Aorta (tissue), 5 donors: ENCODE measurements at regions not wholly inside any gene's neighbourhood (a gene's known extent, or its start where the extent isn't known, plus 50 kb on each side); places are given as distances from the start of the nearest gene placed in this dataset.

ENCODE experiments used
- ATAC-seq: fragments of 200-7000 bp; cut with Tn5 transposase; one replicate; pipeline ENCODE4 v1.9.1; 2022; ENCODE audit warnings: moderate library complexity; ENCODE audit not compliant: low FRiP score
- DNase-seq, 2 donors: peaks; one replicate each; pipeline ENCODE4 v3.0.0-alpha.2; 2020
- H3K27ac ChIP-seq, 2 donors: one replicate each; pipeline ENCODE4 v1.5.1; 2013; ENCODE audit warnings: low read length in 2 of 2, mild to moderate bottlenecking in 2 of 2, moderate library complexity in 2 of 2, control low read depth in 1 of 2, inconsistent platforms in 1 of 2, low read depth in 1 of 2
- H3K27me3 ChIP-seq, 2 donors: one replicate each; pipeline ENCODE4 v1.6.1; 2013; ENCODE audit warnings: control low read depth in 1 of 2, low read length in 1 of 2, mild to moderate bottlenecking in 1 of 2, moderate library complexity in 1 of 2; ENCODE audit not compliant: insufficient read depth in 2 of 2, control insufficient read depth in 1 of 2
- H3K36me3 ChIP-seq, 2 donors: one replicate each; pipeline ENCODE4 v1.6.1; 2013; ENCODE audit warnings: control low read depth in 1 of 2, low read length in 1 of 2, mild to moderate bottlenecking in 1 of 2; ENCODE audit not compliant: insufficient read depth in 2 of 2, control insufficient read depth in 1 of 2
- H3K4me1 ChIP-seq, 2 donors: one replicate each; pipeline ENCODE4 v1.6.1; 2013; ENCODE audit warnings: low read length in 2 of 2, control low read depth in 1 of 2, mild to moderate bottlenecking in 1 of 2, moderate library complexity in 1 of 2; ENCODE audit not compliant: insufficient read depth in 2 of 2, control insufficient read depth in 1 of 2
- H3K4me3 ChIP-seq, 2 donors: one replicate each; pipeline ENCODE4 v1.5.1; 2013; ENCODE audit warnings: low read length in 2 of 2, control low read depth in 1 of 2, mild to moderate bottlenecking in 1 of 2
- H3K9me3 ChIP-seq: one replicate; pipeline ENCODE4 v1.6.1; 2013; ENCODE audit warnings: mild to moderate bottlenecking, low read length; ENCODE audit not compliant: control insufficient read depth
- WGBS, 2 donors: extraction: QIAGEN DNeasy Blood & Tissue Kit; methylation state at CpG; one replicate each; pipeline ENCODE4 v1.1.7; 2013; 5-methylcytosine and 5-hydroxymethylcytosine counted together
- intact Hi-C, 2 donors: fragments of 100-400 bp; cut with DNase I; formaldehyde crosslinking; loops; one replicate each; pipeline versions ENCODE4 v1.14.2 to v1.15.0; 2022
- donor health status: healthy with polysubstance abuse.
- donor health status: Bipolar disorder and iron deficiency.
- donor health status: DM: no; HTN: no; CAD: no.
- donor health status: DM: no; HTN: no; CAD: no.
- donor health status: DM: yes; HTN: yes; CAD: no.

DNA sequence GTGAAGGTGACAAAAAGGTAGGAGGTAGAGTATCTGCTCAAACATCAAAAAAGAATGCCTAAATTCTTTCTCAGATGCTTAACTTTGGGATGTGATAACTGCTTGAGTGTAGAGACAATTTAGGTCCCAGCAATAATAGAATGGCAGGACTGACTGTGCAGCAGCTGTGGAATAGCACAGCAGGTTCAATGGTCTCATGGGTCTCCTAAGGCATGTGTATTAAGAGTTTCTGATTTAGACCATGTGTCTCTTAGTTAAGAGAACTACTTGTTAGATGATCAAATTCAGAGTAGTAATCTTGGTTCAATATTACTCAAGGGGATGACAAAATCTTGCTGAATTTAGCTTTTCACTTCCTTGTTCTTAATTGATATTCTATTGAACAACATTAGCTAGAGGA lies 72.0 kb downstream of the ALX1 start:
- no peak for ATAC-seq
- no peak for DNase-seq
- Histone ChIP-seq H3K4me3 (no peak overlapping the region), H3K27ac (no peak overlapping the region), H3K36me3 (no peaks in the 10 kb centered on the region), H3K27me3 (no peaks in the 10 kb centered on the region), H3K9me3 (no peaks in the 10 kb centered on the region), H3K4me1 (no peaks in the 10 kb centered on the region)
- intact Hi-C loops, result no loop called here

DNA sequence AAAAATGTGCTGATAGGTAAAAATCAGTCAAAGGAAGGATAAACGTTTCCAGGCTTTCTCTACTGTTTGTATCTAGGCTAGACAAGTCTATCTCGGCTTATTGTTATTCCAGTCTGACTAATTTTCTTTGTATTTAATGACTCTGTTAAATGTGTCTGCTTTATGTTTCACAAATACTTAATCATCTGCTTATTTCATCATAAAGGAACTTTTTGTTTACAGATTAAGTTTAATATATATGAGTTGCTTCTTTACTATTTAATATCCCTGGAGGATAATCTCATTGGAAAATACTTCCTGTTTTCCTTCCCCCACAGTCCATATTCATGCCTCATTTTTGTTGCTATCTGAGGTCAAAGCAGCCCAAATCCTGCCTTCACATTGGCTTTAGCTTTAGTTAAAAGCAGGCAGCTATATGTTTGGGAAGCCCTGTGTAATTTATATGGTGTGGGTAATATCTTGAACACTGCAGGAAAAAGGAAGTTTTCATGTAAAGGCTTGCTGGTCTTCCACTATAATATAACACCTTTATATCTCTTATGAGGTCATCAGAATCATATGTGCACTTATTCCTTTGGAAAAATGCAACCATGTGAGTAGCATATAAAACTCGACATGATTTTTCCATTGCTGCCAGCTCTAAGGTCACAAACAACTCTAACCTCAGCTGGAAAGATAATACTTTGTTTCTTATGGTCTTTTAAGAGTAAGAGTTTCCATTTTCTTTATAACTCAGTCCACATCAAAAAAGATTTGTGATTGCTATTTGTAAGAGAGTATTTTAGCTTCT lies 76.8 kb downstream of the ALX1 start:
- H3K4me1 ChIP-seq, result no peaks in the 10 kb centered on the region
- intact Hi-C loops, result no loop called here
- no peak overlapping the region for H3K27ac ChIP-seq
- DNase-seq (no peak), ATAC-seq (no peak)
- H3K27me3 ChIP-seq, result no peaks in the 10 kb centered on the region
- H3K4me3 ChIP-seq, result no peak overlapping the region
- 23 to 28% methylated on average over 3 of the region's 3 CpGs for WGBS, 2 donors
- H3K9me3 ChIP-seq, result no peaks in the 10 kb centered on the region
- H3K36me3 ChIP-seq, result no peaks in the 10 kb centered on the region

- no peak for DNase-seq
- H3K27me3 ChIP-seq, result no peaks in the 10 kb centered on the region
- ATAC-seq, result no peak
- 85 to 93% methylated on average over 1 of the region's 1 CpG for WGBS, 2 donors
- H3K36me3 ChIP-seq, result no peaks in the 10 kb centered on the region
- H3K9me3 ChIP-seq, result no peaks in the 10 kb centered on the region
- no peak overlapping the region for H3K4me3 ChIP-seq
- intact Hi-C loops, result no loop called here
- no peak overlapping the region for H3K27ac ChIP-seq
- no peaks in the 10 kb centered on the region for H3K4me1 ChIP-seq
Measured at GRCh38 chr12:85357609-85358008, 77.6 kb downstream of the ALX1 start.

GRCh38 chr12:85358715-85359114 lies 78.7 kb downstream of the ALX1 start:
- Histone ChIP-seq H3K27me3 (no peaks in the 10 kb centered on the region), H3K9me3 (no peaks in the 10 kb centered on the region), H3K4me3 (no peak overlapping the region), H3K36me3 (no peaks in the 10 kb centered on the region), H3K4me1 (no peaks in the 10 kb centered on the region), H3K27ac (no peak overlapping the region)
- DNase-seq (no peak), ATAC-seq (no peak)
- 0 to 57% methylated on average over 1 of the region's 1 CpG for WGBS, 2 donors
- intact Hi-C loops, result no loop called here

- no peak overlapping the region for H3K4me3 ChIP-seq
- H3K9me3 ChIP-seq, result no peaks in the 10 kb centered on the region
- ATAC-seq (peak; percentile 48), DNase-seq (peak in 1 of 2 donors; percentile 34)
- no peak overlapping the region for H3K27ac ChIP-seq
- no peaks in the 10 kb centered on the region for H3K27me3 ChIP-seq
- H3K4me1 ChIP-seq, result no peaks in the 10 kb centered on the region
- H3K36me3 ChIP-seq, result no peaks in the 10 kb centered on the region
- WGBS, 2 donors, result 29 to 33% methylated on average over 5 of the region's 5 CpGs
- intact Hi-C loops, result no loop called here
Measured at GRCh38 chr12:85363382-85364190, 83.6 kb downstream of the ALX1 start.

DNA sequence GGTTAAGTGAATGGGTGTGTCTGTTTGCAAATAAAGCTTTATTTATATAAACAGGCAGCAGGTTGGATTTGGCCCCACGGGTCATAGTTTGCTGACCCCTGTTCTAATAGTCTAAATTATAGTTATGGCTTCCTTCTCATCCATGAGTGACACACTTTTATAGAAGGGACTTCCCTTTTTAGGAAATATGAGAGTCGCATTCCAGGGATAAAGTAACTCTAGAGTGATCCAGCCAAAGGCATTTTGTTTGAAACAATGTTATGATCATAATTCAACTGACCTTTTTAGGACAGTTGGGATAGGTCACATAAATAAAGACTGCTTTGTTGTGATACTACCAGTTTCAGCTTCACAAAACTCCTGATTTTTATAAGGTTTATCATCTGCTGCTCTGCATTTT lies 87.9 kb downstream of the ALX1 start:
- no peak for DNase-seq
- no peaks in the 10 kb centered on the region for H3K36me3 ChIP-seq
- no peaks in the 10 kb centered on the region for H3K27me3 ChIP-seq
- no peak for ATAC-seq
- H3K4me1 ChIP-seq, result no peaks in the 10 kb centered on the region
- no peaks in the 10 kb centered on the region for H3K9me3 ChIP-seq
- no peak overlapping the region for H3K27ac ChIP-seq
- intact Hi-C loops, result no loop called here
- WGBS, 2 donors, result 51 to 59% methylated on average over 2 of the region's 2 CpGs
- H3K4me3 ChIP-seq, result no peak overlapping the region

DNA sequence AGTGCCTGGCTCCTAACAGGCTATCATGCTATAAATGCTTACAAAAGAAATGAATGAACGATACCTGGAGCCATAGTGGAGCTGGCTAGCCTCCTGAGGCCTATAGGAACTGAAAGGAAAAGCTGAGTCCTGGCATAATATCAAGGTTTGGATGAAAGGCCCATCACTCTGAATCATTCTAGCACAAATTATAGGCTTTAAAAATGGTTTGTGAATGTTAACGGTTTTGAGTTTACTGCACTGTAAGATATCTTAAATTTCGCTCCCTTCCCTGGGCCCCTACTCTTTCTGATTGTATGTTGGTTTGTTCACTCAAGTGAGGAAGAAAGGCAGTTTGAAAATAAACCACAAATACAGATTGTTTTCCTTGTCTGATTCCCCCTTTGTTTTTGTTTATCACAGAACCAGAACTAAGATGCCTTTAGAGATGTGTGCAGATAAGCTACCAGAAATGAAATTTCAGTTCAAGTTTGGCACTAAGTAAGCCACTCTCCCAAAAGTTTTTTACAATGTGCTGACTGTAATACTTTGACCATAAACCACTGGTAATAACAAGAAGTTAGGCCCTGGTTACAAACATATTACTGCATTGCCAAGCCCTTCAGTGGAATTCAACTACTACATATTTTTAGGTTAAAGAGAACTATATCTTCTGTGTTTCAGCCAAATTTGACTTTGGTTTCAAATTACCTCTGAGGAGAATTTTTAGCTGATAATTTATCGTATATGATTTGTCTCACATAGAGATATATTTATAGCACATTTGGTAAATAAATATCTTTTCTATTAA lies 89.5 kb downstream of the ALX1 start:
- Histone ChIP-seq H3K36me3 (no peaks in the 10 kb centered on the region), H3K4me1 (no peaks in the 10 kb centered on the region), H3K27ac (no peak overlapping the region), H3K9me3 (no peaks in the 10 kb centered on the region), H3K4me3 (no peak overlapping the region), H3K27me3 (no peaks in the 10 kb centered on the region)
- 64 to 69% methylated on average over 4 of the region's 4 CpGs for WGBS, 2 donors
- ATAC-seq, result no peak
- intact Hi-C loops, result no loop called here
- no peak for DNase-seq

GRCh38 chr12:85373045-85373444 lies 93.0 kb downstream of the ALX1 start:
- Histone ChIP-seq H3K9me3 (no peaks in the 10 kb centered on the region), H3K36me3 (no peaks in the 10 kb centered on the region), H3K4me1 (no peaks in the 10 kb centered on the region), H3K27me3 (no peaks in the 10 kb centered on the region), H3K4me3 (no peak overlapping the region), H3K27ac (no peak overlapping the region)
- DNase-seq (no peak), ATAC-seq (no peak)
- intact Hi-C loops, result no loop called here
- 92 to 97% methylated on average over 4 of the region's 4 CpGs for WGBS, 2 donors
